WTC11 (cell line): ENCODE measurements at regions not wholly inside any gene's neighbourhood (a gene's known extent, or its start where the extent isn't known, plus 50 kb on each side); places are given as distances from the start of the nearest gene placed in this dataset.

ENCODE experiments used
- CBFB ChIP-seq: sonication (generic); formaldehyde crosslinking; IDR thresholded peaks from 2 replicates; pipeline ENCODE4 v1.8.1; 2022; ENCODE audit warnings: mild to moderate bottlenecking, low read depth, missing genetic modification reagents
- CTCF ChIP-seq: fragments of 200-600 bp; IDR thresholded peaks from 2 replicates; pipeline ENCODE4 v1.8.0; 2022; ENCODE audit warnings: antibody characterized with exemption
- ESRRA ChIP-seq: sonication (generic); formaldehyde crosslinking; IDR thresholded peaks from 2 replicates; pipeline ENCODE4 v1.8.1; 2022; ENCODE audit warnings: mild to moderate bottlenecking, missing genetic modification reagents, borderline replicate concordance
- NR1H2 ChIP-seq: sonication (generic); formaldehyde crosslinking; IDR thresholded peaks from 2 replicates; pipeline ENCODE4 v1.9.0; 2021; ENCODE audit warnings: mild to moderate bottlenecking, moderate library complexity, missing genetic modification reagents
- NR2C2 ChIP-seq: sonication (generic); formaldehyde crosslinking; IDR thresholded peaks from 2 replicates; pipeline ENCODE4 v1.8.0; 2022; ENCODE audit warnings: mild to moderate bottlenecking, missing genetic modification reagents

GRCh38 chr9:104986096-104986495 lies 58.1 kb upstream of the ABCA1 start:
- no peak for TF ChIP-seq NR2C2 (CRISPR knock-in tag)
- no peak for TF ChIP-seq CTCF
- TF ChIP-seq ESRRA (CRISPR knock-in tag), result no peak
- no peak for TF ChIP-seq CBFB
- no peak for TF ChIP-seq NR1H2 (CRISPR knock-in tag)
